ENCODE measurements at regions not wholly inside any gene's neighbourhood (a gene's known extent, or its start where the extent isn't known, plus 50 kb on each side); places are given as distances from the start of the nearest gene placed in this dataset.

GRCh38 chr15:91737151-91737818, 116.2 kb upstream of the SLCO3A1 start:
- CTCF ChIA-PET (ENCODE audit: low intra/inter-chr PET ratio, low total read pairs) = no interaction called here
- WGBS (ENCODE audit: low lambda C conversion rate) = 11% methylated on average over 12 of the region's 13 CpGs
- H3K27me3 ChIP-seq (ENCODE audit: control insufficient read depth in 1 of 2, insufficient read depth in 2 of 2, low read length in 2 of 2) = peaks cover 0 to 15% of the 10 kb centered on the region in 2 experiments; a peak in 2 of 5 replicates
- H3K4me3 ChIP-seq (replicated peaks in 1 of 3; ENCODE audit: insufficient read depth in 1 of 3, low read depth in 2 of 3, low read length in 3 of 3) = no peak overlapping the region
- in situ Hi-C loops (cut with HindIII; ENCODE audit: extremely low pct_ligation_motif_present, low pct_unique_long_range_greater_than_20kb) (no loop called here), intact Hi-C loops (cut with micrococcal nuclease; ENCODE audit: unreplicated experiment) (no loop called here)
- no peak overlapping the region for H3K4me2 ChIP-seq (ENCODE audit: low read depth, low read length)
- no peak for DNase-seq (ENCODE audit: low spot score)
- no peaks in the 10 kb centered on the region for H4K20me1 ChIP-seq (ENCODE audit: insufficient read depth, low read length)
- no peak overlapping the region for H2AFZ ChIP-seq (ENCODE audit: low read length)
- H3K27ac ChIP-seq (ENCODE audit: extremely low read length, insufficient read depth, low read length) = no peak overlapping the region
- BruUV-seq (replicated peaks) = no TSS peak
- FAIRE-seq = no peak
- no peaks in the 10 kb centered on the region for H3K36me3 ChIP-seq (replicated peaks in 1 of 2; ENCODE audit: control insufficient read depth in 1 of 2, insufficient read depth in 2 of 2, low read length in 2 of 2)
- TF ChIP-seq ZNF781 (CRISPR knock-in tag; IDR thresholded peaks at IDR 0.05; ENCODE audit: borderline replicate concordance, not compliant biosample characterization) (no peak), PRMT3 (CRISPR knock-in tag; IDR thresholded peaks at IDR 0.05; ENCODE audit: borderline replicate concordance, low read depth) (no peak), PLRG1 (conservative IDR thresholded peaks at IDR 0.05) (no peak), ZBTB44 (CRISPR knock-in tag; IDR thresholded peaks at IDR 0.05) (no peak), ZNF557 (CRISPR knock-in tag; IDR thresholded peaks at IDR 0.05) (no peak)
- H3K9ac ChIP-seq (ENCODE audit: insufficient read depth, low read depth, low read length) = no peak overlapping the region
- H3K9me3 ChIP-seq (ENCODE audit: low read length) = no peaks in the 10 kb centered on the region
- POLR2A ChIA-PET = no interaction called here
- no peak for ATAC-seq
- H3K4me1 ChIP-seq (ENCODE audit: insufficient read depth, low read length) = no peaks in the 10 kb centered on the region
- no peaks in the 10 kb centered on the region for H3K79me2 ChIP-seq (ENCODE audit: insufficient read depth, low read length)

GRCh38 chr15:91741986-91742385, 111.5 kb upstream of the SLCO3A1 start:
- FAIRE-seq = no peak
- intact Hi-C loops (cut with micrococcal nuclease; ENCODE audit: unreplicated experiment) (no loop called here), in situ Hi-C loops (cut with HindIII; ENCODE audit: extremely low pct_ligation_motif_present, low pct_unique_long_range_greater_than_20kb) (no loop called here)
- ChIA-PET CTCF (ENCODE audit: low intra/inter-chr PET ratio, low total read pairs) (no interaction called here), POLR2A (no interaction called here)
- no peak for TF ChIP-seq RORA (CRISPR knock-in tag; IDR thresholded peaks at IDR 0.05)
- Histone ChIP-seq H3K9ac (ENCODE audit: insufficient read depth, low read depth, low read length) (no peak overlapping the region), H3K27ac (ENCODE audit: extremely low read length, insufficient read depth, low read length) (no peak overlapping the region), H3K4me3 (replicated peaks in 1 of 3; ENCODE audit: insufficient read depth in 1 of 3, low read depth in 2 of 3, low read length in 3 of 3) (no peak overlapping the region), H4K20me1 (ENCODE audit: insufficient read depth, low read length) (no peaks in the 10 kb centered on the region), H3K4me2 (ENCODE audit: low read depth, low read length) (no peak overlapping the region), H3K27me3 (ENCODE audit: control insufficient read depth in 1 of 2, insufficient read depth in 2 of 2, low read length in 2 of 2) (peaks cover 0 to 4% of the 10 kb centered on the region in 2 experiments; a peak in 1 of 5 replicates), H2AFZ (ENCODE audit: low read length) (no peak overlapping the region), H3K36me3 (replicated peaks in 1 of 2; ENCODE audit: control insufficient read depth in 1 of 2, insufficient read depth in 2 of 2, low read length in 2 of 2) (no peaks in the 10 kb centered on the region), H3K9me3 (ENCODE audit: low read length) (no peaks in the 10 kb centered on the region), H3K79me2 (ENCODE audit: insufficient read depth, low read length) (no peaks in the 10 kb centered on the region), H3K4me1 (ENCODE audit: insufficient read depth, low read length) (no peaks in the 10 kb centered on the region)
- BruUV-seq (replicated peaks) = no TSS peak
- ATAC-seq = no peak
- 25% methylated on average over 7 of the region's 7 CpGs for WGBS (ENCODE audit: low lambda C conversion rate)
- DNase-seq (ENCODE audit: low spot score) = no peak

Measured in HepG2 (cell line).